ENCODE measurements at regions not wholly inside any gene's neighbourhood (a gene's known extent, or its start where the extent isn't known, plus 50 kb on each side); places are given as distances from the start of the nearest gene placed in this dataset.
A peak's percentile ranks its signal among the peaks of the same experiment; 100 is the strongest.

DNA sequence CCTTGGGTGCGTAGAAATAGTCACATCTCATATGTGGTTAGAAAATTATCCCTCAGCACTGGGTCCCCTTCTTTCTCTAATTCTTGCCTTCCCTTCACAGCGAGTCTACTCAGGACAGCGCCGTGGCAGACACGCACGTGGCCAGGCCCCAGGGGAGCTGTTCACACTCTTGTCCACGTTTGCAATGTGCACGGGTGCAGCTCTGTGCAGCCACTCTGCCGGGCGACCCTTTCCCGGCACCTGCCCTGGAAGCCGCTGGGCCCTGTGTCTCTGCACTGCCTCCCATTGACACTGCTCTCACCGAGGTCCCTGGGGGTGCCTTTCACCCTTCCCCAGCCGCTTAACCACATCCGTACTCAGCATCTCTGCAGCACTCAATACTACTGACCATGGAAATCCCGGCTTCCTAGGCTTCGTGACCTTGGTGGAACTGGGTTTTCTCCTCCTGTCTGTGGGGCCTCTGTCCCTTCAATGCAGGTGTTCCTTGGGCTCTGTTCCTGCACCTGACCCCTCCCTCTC lies 104.9 kb downstream of the DACT2 start:
- no peak overlapping the region for H3K27ac ChIP-seq (ENCODE audit: insufficient read length, low read depth, low read length)
- TF ChIP-seq, protein P1, sequence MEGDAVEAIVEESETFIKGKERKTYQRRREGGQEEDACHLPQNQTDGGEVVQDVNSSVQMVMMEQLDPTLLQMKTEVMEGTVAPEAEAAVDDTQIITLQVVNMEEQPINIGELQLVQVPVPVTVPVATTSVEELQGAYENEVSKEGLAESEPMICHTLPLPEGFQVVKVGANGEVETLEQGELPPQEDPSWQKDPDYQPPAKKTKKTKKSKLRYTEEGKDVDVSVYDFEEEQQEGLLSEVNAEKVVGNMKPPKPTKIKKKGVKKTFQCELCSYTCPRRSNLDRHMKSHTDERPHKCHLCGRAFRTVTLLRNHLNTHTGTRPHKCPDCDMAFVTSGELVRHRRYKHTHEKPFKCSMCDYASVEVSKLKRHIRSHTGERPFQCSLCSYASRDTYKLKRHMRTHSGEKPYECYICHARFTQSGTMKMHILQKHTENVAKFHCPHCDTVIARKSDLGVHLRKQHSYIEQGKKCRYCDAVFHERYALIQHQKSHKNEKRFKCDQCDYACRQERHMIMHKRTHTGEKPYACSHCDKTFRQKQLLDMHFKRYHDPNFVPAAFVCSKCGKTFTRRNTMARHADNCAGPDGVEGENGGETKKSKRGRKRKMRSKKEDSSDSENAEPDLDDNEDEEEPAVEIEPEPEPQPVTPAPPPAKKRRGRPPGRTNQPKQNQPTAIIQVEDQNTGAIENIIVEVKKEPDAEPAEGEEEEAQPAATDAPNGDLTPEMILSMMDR (conservative IDR thresholded peaks at IDR 0.05), result no peak
- H3K56ac ChIP-seq (ENCODE audit: insufficient read length, low read depth, low read length), result no peak overlapping the region
- no peak overlapping the region for H4K91ac ChIP-seq (ENCODE audit: insufficient read length, low read depth, low read length)
- no peaks in the 10 kb centered on the region for H3K79me2 ChIP-seq (ENCODE audit: insufficient read depth, low read length)
- no peaks in the 10 kb centered on the region for H3K27me3 ChIP-seq (ENCODE audit: insufficient read depth, low read length)
- no peak overlapping the region for H2BK20ac ChIP-seq (ENCODE audit: low read depth, low read length, poor library complexity, severe bottlenecking)
- Mint-ChIP-seq H3K4me1 (peaks cover 36 to 55% of the 10 kb centered on the region in 2 experiments), H3K36me3 (ENCODE audit: insufficient read depth in 1 of 3, low read depth in 3 of 3) (no peaks in the 10 kb centered on the region; a peak in 2 of 7 replicates), H3K27me3 (ENCODE audit: low read depth) (peaks cover 16% of the 10 kb centered on the region), H3K27ac (peak overlapping the region in 1 of 3 experiments; percentile 22; a peak in 1 of 7 replicates), H3K4me3 (no peak overlapping the region), H3K9me3 (no peaks in the 10 kb centered on the region; a peak in 2 of 5 replicates)
- H2AK5ac ChIP-seq (ENCODE audit: insufficient read length, low read length), result no peak overlapping the region
- no peaks in the 10 kb centered on the region for H3K79me1 ChIP-seq (ENCODE audit: insufficient read depth, low read depth, low read length, poor library complexity, severe bottlenecking)
- no peaks in the 10 kb centered on the region for H3K9me3 ChIP-seq (ENCODE audit: control insufficient read depth, low read depth, low read length)
- H3K18ac ChIP-seq (ENCODE audit: insufficient read length, low read depth, low read length), result no peak overlapping the region
- H2BK12ac ChIP-seq (ENCODE audit: insufficient read length, low read depth, low read length), result no peak overlapping the region
- H4K8ac ChIP-seq (replicated peaks; ENCODE audit: insufficient read length, low read depth, low read length), result no peak overlapping the region
- H4K20me1 ChIP-seq (ENCODE audit: control insufficient read depth, insufficient read depth, insufficient read length), result no peaks in the 10 kb centered on the region
- H3K4ac ChIP-seq (ENCODE audit: low read depth, low read length), result no peak overlapping the region
- no peak overlapping the region for H3K4me2 ChIP-seq (ENCODE audit: insufficient read depth, insufficient read length, low read length)
- no peak overlapping the region for H2AFZ ChIP-seq (ENCODE audit: low read length)
- no peak overlapping the region for H3T11ph ChIP-seq (ENCODE audit: low read length)
- no peak overlapping the region for H2BK5ac ChIP-seq (ENCODE audit: insufficient read length, low read length)
- no CpG with 5 or more reads among the region's 17 CpGs for WGBS (ENCODE audit: extremely low coverage, insufficient read length, low lambda C conversion rate)
- H4K5ac ChIP-seq (ENCODE audit: insufficient read length, low read depth, low read length), result no peak overlapping the region
- no peak overlapping the region for H2BK15ac ChIP-seq (ENCODE audit: low read depth, low read length)
- peaks cover 3% of the 10 kb centered on the region; the same call in 1 of the 2 replicates for H3K4me1 ChIP-seq (ENCODE audit: insufficient read depth, low read length)
- no peak overlapping the region for H3K14ac ChIP-seq (ENCODE audit: insufficient read depth, low read length)
- H3K9ac ChIP-seq (ENCODE audit: extremely low read depth, insufficient read length, low read length), result no peak overlapping the region
- no peaks in the 10 kb centered on the region for H3K23me2 ChIP-seq (ENCODE audit: insufficient read length, low read depth, low read length, poor library complexity, severe bottlenecking)
- no peak overlapping the region for H3K23ac ChIP-seq (ENCODE audit: insufficient read length, low read depth, low read length)
- no peak for DNase-seq
- no peak overlapping the region for H2BK120ac ChIP-seq (ENCODE audit: low read depth, low read length, poor library complexity, severe bottlenecking)
